ENCODE measurements at regions not wholly inside any gene's neighbourhood (a gene's known extent, or its start where the extent isn't known, plus 50 kb on each side); places are given as distances from the start of the nearest gene placed in this dataset.

DNA sequence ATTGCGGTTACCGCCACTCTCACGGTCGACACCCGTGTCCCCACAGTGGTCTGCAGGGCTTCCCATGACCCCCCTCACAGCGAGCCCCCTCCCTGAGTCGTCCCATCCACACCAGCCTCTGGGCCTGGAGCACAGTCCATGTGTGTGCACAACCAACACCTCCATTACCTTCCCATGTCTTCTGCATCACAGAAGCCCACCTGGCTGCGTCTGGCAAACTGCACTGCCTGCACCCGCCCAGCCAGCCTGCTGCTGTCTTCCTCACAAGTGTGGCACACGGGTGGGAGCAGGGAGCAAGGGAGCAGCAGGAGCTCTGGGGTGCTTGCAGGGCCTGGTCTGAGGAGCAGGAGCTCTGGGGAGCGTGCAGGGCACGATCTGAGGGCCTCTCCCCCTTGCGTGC, 415.3 kb upstream of the IRX4 start:
- TF ChIP-seq SP1 (IDR thresholded peaks at IDR 0.05; ENCODE audit: low read depth): no peak
- TF ChIP-seq ZNF274 (IDR thresholded peaks at IDR 0.05; ENCODE audit: low read depth, low read length): no peak
- no peak for TF ChIP-seq CBX3 (IDR thresholded peaks at IDR 0.05; ENCODE audit: low read depth)
- TF ChIP-seq ELF1 (IDR thresholded peaks at IDR 0.05; ENCODE audit: borderline replicate concordance, low read depth): no peak
- TF ChIP-seq POLR2AphosphoS5 (IDR thresholded peaks at IDR 0.05; ENCODE audit: low read depth, low read length): no peak
- TF ChIP-seq POLR2A (IDR thresholded peaks at IDR 0.05; ENCODE audit: borderline replicate concordance, extremely low read depth, insufficient read depth, insufficient read length): no peak
- TF ChIP-seq ZFX (IDR thresholded peaks at IDR 0.05): no peak
- no peak for TF ChIP-seq CEBPB (IDR thresholded peaks at IDR 0.05; ENCODE audit: low read depth)
- TF ChIP-seq EZH2 (IDR thresholded peaks at IDR 0.05): no peak
- TF ChIP-seq, protein P1, sequence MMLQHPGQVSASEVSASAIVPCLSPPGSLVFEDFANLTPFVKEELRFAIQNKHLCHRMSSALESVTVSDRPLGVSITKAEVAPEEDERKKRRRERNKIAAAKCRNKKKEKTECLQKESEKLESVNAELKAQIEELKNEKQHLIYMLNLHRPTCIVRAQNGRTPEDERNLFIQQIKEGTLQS (IDR thresholded peaks at IDR 0.05): no peak
- TF ChIP-seq EGR1 (IDR thresholded peaks at IDR 0.05; ENCODE audit: low read depth): no peak
- no peaks in the 10 kb centered on the region for H3K9me3 ChIP-seq (ENCODE audit: control insufficient read depth in 1 of 2, insufficient read depth in 1 of 2, low read depth in 1 of 2, low read length in 2 of 2)
- H2AFZ ChIP-seq (ENCODE audit: low read depth, low read length, poor library complexity, severe bottlenecking): no peak overlapping the region
- no peaks in the 10 kb centered on the region for H3K4me1 ChIP-seq (ENCODE audit: control insufficient read depth in 1 of 2, insufficient read depth in 2 of 2, low read length in 2 of 2)
- H3K4me2 ChIP-seq (ENCODE audit: low read length): no peak overlapping the region
- H3K27ac ChIP-seq (ENCODE audit: low read depth, low read length): no peak overlapping the region
- no peak overlapping the region for H3K4me3 ChIP-seq (replicated peaks in 1 of 2; ENCODE audit: low read depth in 1 of 2, low read length in 2 of 2)
- H4K20me1 ChIP-seq (ENCODE audit: insufficient read depth): no peaks in the 10 kb centered on the region
- no TSS peak for BruUV-seq (replicated peaks)
- H3K9me2 ChIP-seq (ENCODE audit: insufficient read depth): no peaks in the 10 kb centered on the region
- no peak overlapping the region for H3K9ac ChIP-seq (ENCODE audit: low read length)
- ATAC-seq (no peak), DNase-seq (ENCODE audit: low read depth, low spot score) (no peak)
- H3K79me2 ChIP-seq (ENCODE audit: insufficient read depth, low read length): no peaks in the 10 kb centered on the region
- H3K36me3 ChIP-seq (ENCODE audit: control insufficient read depth in 1 of 2, insufficient read depth in 2 of 2, low read length in 2 of 2): no peaks in the 10 kb centered on the region
- intact Hi-C loops (cut with micrococcal nuclease): no loop called here
- ChIA-PET POLR2A (no interaction called here), RAD21 (ENCODE audit: low non-redundant PET in 1 of 2, low total read pairs in 2 of 2, uncharacterized antibody in 2 of 2, unreplicated experiment in 2 of 2) (no interaction called here), CTCF (no interaction called here)
- H3K27me3 ChIP-seq (ENCODE audit: insufficient read depth, low read length): no peaks in the 10 kb centered on the region

DNA sequence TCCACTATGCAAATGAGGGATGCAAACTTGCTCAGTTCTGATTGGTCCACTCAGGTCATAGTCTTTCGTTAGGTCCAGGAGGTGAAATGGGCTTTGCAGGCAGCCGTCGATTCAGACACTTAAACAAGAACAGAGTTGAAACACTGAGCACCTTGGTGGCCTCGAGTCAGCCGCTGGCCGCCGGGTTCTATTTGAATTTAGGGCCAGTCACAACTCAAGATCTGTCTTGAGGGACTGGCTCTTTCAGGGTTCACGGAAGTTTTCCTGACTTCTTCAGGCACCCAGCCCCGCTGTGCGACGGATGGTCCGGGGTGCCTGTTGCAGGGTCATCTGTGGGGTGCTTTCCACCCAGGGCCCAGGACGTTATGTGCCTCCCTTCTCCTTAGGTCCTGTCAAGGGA, 412.8 kb upstream of the IRX4 start:
- no peaks in the 10 kb centered on the region for H3K9me2 ChIP-seq (ENCODE audit: insufficient read depth)
- BruUV-seq (replicated peaks): no TSS peak
- TF ChIP-seq EGR1 (IDR thresholded peaks at IDR 0.05; ENCODE audit: low read depth) (no peak), FOSL1 (IDR thresholded peaks at IDR 0.05; ENCODE audit: low read depth) (no peak), CBX3 (IDR thresholded peaks at IDR 0.05; ENCODE audit: low read depth) (no peak), POLR2A (IDR thresholded peaks at IDR 0.05; ENCODE audit: borderline replicate concordance, extremely low read depth, insufficient read depth, insufficient read length) (no peak), JUND (IDR thresholded peaks at IDR 0.05) (no peak), RAD21 (IDR thresholded peaks at IDR 0.05; ENCODE audit: low read depth) (no peak)
- TF ChIP-seq, protein P2, sequence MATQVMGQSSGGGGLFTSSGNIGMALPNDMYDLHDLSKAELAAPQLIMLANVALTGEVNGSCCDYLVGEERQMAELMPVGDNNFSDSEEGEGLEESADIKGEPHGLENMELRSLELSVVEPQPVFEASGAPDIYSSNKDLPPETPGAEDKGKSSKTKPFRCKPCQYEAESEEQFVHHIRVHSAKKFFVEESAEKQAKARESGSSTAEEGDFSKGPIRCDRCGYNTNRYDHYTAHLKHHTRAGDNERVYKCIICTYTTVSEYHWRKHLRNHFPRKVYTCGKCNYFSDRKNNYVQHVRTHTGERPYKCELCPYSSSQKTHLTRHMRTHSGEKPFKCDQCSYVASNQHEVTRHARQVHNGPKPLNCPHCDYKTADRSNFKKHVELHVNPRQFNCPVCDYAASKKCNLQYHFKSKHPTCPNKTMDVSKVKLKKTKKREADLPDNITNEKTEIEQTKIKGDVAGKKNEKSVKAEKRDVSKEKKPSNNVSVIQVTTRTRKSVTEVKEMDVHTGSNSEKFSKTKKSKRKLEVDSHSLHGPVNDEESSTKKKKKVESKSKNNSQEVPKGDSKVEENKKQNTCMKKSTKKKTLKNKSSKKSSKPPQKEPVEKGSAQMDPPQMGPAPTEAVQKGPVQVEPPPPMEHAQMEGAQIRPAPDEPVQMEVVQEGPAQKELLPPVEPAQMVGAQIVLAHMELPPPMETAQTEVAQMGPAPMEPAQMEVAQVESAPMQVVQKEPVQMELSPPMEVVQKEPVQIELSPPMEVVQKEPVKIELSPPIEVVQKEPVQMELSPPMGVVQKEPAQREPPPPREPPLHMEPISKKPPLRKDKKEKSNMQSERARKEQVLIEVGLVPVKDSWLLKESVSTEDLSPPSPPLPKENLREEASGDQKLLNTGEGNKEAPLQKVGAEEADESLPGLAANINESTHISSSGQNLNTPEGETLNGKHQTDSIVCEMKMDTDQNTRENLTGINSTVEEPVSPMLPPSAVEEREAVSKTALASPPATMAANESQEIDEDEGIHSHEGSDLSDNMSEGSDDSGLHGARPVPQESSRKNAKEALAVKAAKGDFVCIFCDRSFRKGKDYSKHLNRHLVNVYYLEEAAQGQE (IDR thresholded peaks at IDR 0.05; ENCODE audit: low read depth): no peak
- TF ChIP-seq, protein P3, sequence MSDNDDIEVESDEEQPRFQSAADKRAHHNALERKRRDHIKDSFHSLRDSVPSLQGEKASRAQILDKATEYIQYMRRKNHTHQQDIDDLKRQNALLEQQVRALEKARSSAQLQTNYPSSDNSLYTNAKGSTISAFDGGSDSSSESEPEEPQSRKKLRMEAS (IDR thresholded peaks at IDR 0.05): no peak
- TF ChIP-seq, protein P4, sequence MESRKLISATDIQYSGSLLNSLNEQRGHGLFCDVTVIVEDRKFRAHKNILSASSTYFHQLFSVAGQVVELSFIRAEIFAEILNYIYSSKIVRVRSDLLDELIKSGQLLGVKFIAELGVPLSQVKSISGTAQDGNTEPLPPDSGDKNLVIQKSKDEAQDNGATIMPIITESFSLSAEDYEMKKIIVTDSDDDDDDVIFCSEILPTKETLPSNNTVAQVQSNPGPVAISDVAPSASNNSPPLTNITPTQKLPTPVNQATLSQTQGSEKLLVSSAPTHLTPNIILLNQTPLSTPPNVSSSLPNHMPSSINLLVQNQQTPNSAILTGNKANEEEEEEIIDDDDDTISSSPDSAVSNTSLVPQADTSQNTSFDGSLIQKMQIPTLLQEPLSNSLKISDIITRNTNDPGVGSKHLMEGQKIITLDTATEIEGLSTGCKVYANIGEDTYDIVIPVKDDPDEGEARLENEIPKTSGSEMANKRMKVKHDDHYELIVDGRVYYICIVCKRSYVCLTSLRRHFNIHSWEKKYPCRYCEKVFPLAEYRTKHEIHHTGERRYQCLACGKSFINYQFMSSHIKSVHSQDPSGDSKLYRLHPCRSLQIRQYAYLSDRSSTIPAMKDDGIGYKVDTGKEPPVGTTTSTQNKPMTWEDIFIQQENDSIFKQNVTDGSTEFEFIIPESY (IDR thresholded peaks at IDR 0.05; ENCODE audit: extremely low read depth, insufficient replicate concordance, low read length): no peak
- TF ChIP-seq, protein P1 (IDR thresholded peaks at IDR 0.05): no peak

More for the DNA sequence above, 412.8 kb upstream of the IRX4 start:
- ChIA-PET CTCF (no interaction called here), RAD21 (ENCODE audit: low non-redundant PET in 1 of 2, low total read pairs in 2 of 2, uncharacterized antibody in 2 of 2, unreplicated experiment in 2 of 2) (no interaction called here), POLR2A (no interaction called here)
- Histone ChIP-seq H3K4me1 (ENCODE audit: control insufficient read depth in 1 of 2, insufficient read depth in 2 of 2, low read length in 2 of 2) (no peaks in the 10 kb centered on the region), H3K36me3 (ENCODE audit: control insufficient read depth in 1 of 2, insufficient read depth in 2 of 2, low read length in 2 of 2) (no peaks in the 10 kb centered on the region), H3K79me2 (ENCODE audit: insufficient read depth, low read length) (no peaks in the 10 kb centered on the region), H4K20me1 (ENCODE audit: insufficient read depth) (no peaks in the 10 kb centered on the region), H3K4me3 (replicated peaks in 1 of 2; ENCODE audit: low read depth in 1 of 2, low read length in 2 of 2) (no peak overlapping the region), H3K9ac (ENCODE audit: low read length) (no peak overlapping the region), H3K9me3 (ENCODE audit: control insufficient read depth in 1 of 2, insufficient read depth in 1 of 2, low read depth in 1 of 2, low read length in 2 of 2) (no peaks in the 10 kb centered on the region), H3K27me3 (ENCODE audit: insufficient read depth, low read length) (no peaks in the 10 kb centered on the region), H3K27ac (ENCODE audit: low read depth, low read length) (no peak overlapping the region), H2AFZ (ENCODE audit: low read depth, low read length, poor library complexity, severe bottlenecking) (no peak overlapping the region), H3K4me2 (ENCODE audit: low read length) (no peak overlapping the region)
- intact Hi-C loops (cut with micrococcal nuclease): no loop called here
- DNase-seq (ENCODE audit: low read depth, low spot score) (no peak), ATAC-seq (no peak)

Measured in HCT116 (cell line).